Prostate gland (tissue), 2 donors: ENCODE measurements at regions not wholly inside any gene's neighbourhood (a gene's known extent, or its start where the extent isn't known, plus 50 kb on each side); places are given as distances from the start of the nearest gene placed in this dataset.

Experiments used
- DNase-seq: peaks from one replicate; pipeline ENCODE4 v3.0.0-alpha.2; 2019; ENCODE audit warnings: low spot score
- H3K27ac ChIP-seq, 2 donors: fragments of 200-600 bp; sonication (generic); 2 replicates each; pipeline ENCODE4 v1.5.1; 2017 to 2019
- H3K27me3 ChIP-seq: fragments of 200-600 bp; sonication (generic); replicated peaks from 2 replicates; pipeline ENCODE4 v1.5.1; 2019; ENCODE audit not compliant: insufficient read depth
- H3K36me3 ChIP-seq, 2 donors: fragments of 200-600 bp; sonication (generic); 1 replicate in 1 of 2; 2 replicates in 1 of 2; pipeline versions ENCODE4 v1.5.1 to v1.8.1; 2017 to 2019
- H3K4me1 ChIP-seq: fragments of 200-600 bp; sonication (generic); replicated peaks from 2 replicates; pipeline ENCODE4 v1.5.1; 2019
- H3K4me3 ChIP-seq, 2 donors: fragments of 200-600 bp; sonication (generic); 2 replicates each; pipeline ENCODE4 v1.5.1; 2017 to 2019
- H3K9me3 ChIP-seq: fragments of 200-600 bp; sonication (generic); 2 replicates; pipeline ENCODE4 v1.5.1; 2017
- CTCF ChIP-seq, 4 experiments: fragments of 200-600 bp in 2 of 4; fragments of 450-650 bp in 2 of 4; sonication (generic) in 2 of 4; IDR thresholded peaks; 1 replicate in 3 of 4; 2 replicates in 1 of 4; pipeline ENCODE4 v1.5.1; 2016 to 2019; ENCODE audit warnings: antibody characterized with exemption in 4 of 4, mild to moderate bottlenecking in 2 of 4, moderate library complexity in 2 of 4
- POLR2A ChIP-seq: fragments of 450-650 bp; IDR thresholded peaks from one replicate; pipeline ENCODE4 v1.6.1; 2016; ENCODE audit warnings: antibody characterized with exemption, mild to moderate bottlenecking
- POLR2AphosphoS5 ChIP-seq: sonication (generic); formaldehyde crosslinking; IDR thresholded peaks from one replicate; pipeline ENCODE4 v1.6.1; 2017; ENCODE audit warnings: antibody characterized with exemption
- WGBS: methylation state at CpG from one replicate; pipeline ENCODE4 v1.1.5; 2018; 5-methylcytosine and 5-hydroxymethylcytosine counted together
- intact Hi-C: fragments of 100-400 bp; cut with DNase I; formaldehyde crosslinking; loops from one replicate; pipeline ENCODE4 v1.14.2; 2022

- no peak overlapping the region for H3K4me3 ChIP-seq
- no peaks in the 10 kb centered on the region for H3K9me3 ChIP-seq
- H3K27me3 ChIP-seq: no peaks in the 10 kb centered on the region
- H3K36me3 ChIP-seq: no peaks in the 10 kb centered on the region
- H3K4me1 ChIP-seq: no peaks in the 10 kb centered on the region
- H3K27ac ChIP-seq: no peak overlapping the region
- no peak for DNase-seq
- intact Hi-C loops: no loop called here
- no peak for TF ChIP-seq CTCF (IDR thresholded peaks at IDR 0.05)
- TF ChIP-seq POLR2A: no peak
- no peak for TF ChIP-seq POLR2AphosphoS5
These were observed 568.3 kb upstream of the MEF2C start for GRCh38 chr5:89451263-89451662.

DNA sequence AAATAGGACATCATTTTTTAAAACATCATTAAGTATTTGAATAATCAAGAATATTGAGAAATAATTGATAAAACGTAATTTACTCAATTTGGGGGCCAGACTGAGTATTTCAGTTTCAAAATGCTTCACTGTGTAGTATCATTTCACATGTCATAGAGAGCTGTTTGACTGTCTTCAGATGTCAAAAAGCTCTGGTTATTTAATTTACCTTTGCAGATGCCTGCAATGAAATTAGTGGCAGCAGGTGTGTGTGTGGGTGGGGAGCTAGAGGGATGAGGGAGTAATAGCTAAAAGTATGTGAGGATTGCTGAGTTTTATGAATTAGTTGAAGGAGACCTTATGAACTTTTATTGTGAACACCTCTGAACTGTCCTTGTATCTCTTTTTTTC lies 567.2 kb upstream of the MEF2C start:
- H3K27me3 ChIP-seq: no peaks in the 10 kb centered on the region
- no peak for DNase-seq
- H3K4me3 ChIP-seq: no peak overlapping the region
- TF ChIP-seq POLR2A: no peak
- no peak for TF ChIP-seq CTCF (IDR thresholded peaks at IDR 0.05)
- TF ChIP-seq POLR2AphosphoS5: no peak
- WGBS: 82% methylated on average over 1 of the region's 1 CpG
- H3K27ac ChIP-seq: no peak overlapping the region
- H3K9me3 ChIP-seq: no peaks in the 10 kb centered on the region
- no peaks in the 10 kb centered on the region for H3K4me1 ChIP-seq
- intact Hi-C loops: no loop called here
- H3K36me3 ChIP-seq: no peaks in the 10 kb centered on the region

DNA sequence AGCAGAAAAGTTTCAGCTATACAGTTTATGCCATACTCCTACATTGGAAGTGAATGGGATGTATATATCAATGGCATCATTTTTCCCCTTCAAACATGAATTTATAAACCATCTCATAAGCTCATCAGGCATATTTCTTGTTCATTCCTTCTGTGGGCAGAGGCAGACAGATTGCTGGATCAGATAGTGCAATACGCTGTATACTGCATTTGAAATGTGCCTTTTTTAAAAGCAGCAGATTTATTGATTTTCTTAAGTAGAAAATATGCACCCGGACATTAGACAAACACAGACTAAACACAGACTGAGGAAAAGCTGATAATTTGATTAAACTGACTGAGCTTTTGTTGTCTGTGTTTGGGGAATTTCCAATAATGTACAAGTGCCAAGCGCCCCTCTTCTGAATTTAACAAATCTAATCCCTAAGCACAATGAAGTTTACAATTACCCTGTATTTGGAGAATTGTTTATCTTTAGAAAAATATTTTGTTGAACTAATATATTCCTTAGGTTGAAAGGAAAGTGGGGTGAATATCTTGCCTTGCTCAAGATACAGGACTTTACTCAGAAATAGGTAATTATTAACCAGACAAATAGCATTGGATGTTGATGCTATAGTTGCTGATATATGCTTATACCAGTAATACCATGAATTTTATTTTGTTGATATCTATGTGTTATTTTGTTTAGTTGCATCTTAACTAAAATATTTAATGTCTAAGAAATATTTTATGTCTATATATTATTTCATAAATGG lies 566.6 kb upstream of the MEF2C start:
- TF ChIP-seq POLR2A (no peak), CTCF (IDR thresholded peaks at IDR 0.05) (no peak), POLR2AphosphoS5 (no peak)
- no peaks in the 10 kb centered on the region for H3K9me3 ChIP-seq
- H3K27ac ChIP-seq: no peak overlapping the region
- H3K36me3 ChIP-seq: no peaks in the 10 kb centered on the region
- no peaks in the 10 kb centered on the region for H3K27me3 ChIP-seq
- H3K4me3 ChIP-seq: no peak overlapping the region
- no peaks in the 10 kb centered on the region for H3K4me1 ChIP-seq
- intact Hi-C loops: no loop called here
- DNase-seq: no peak
- 48% methylated on average over 3 of the region's 3 CpGs for WGBS

DNA sequence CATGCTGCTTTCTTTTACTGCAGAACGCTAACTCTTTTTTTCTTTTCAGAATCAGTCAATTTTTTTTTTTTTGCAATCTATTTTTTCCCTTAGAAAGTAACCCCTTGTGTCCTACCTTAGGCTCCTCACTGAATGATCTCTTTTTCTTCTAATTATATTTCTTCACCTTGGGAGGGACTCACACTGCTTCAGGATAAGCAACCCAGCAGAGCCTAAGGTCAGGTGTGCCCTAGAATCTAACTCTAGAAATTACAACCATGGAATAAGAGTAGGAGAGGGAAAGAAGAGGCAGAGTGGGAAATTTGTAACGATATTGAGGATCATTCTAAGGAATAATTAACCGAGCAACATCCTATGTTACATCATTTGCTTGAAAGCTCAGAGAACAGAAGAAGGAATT lies 564.0 kb upstream of the MEF2C start:
- no peak for TF ChIP-seq POLR2A
- TF ChIP-seq CTCF (IDR thresholded peaks at IDR 0.05): no peak
- no peak for TF ChIP-seq POLR2AphosphoS5
- 81% methylated on average over 3 of the region's 3 CpGs for WGBS
- no peaks in the 10 kb centered on the region for H3K9me3 ChIP-seq

GRCh38 chr5:89445106-89445745 lies 562.2 kb upstream of the MEF2C start:
- Histone ChIP-seq H3K9me3 (no peaks in the 10 kb centered on the region), H3K27ac (no peak overlapping the region), H3K27me3 (no peaks in the 10 kb centered on the region), H3K36me3 (no peaks in the 10 kb centered on the region), H3K4me3 (no peak overlapping the region), H3K4me1 (no peaks in the 10 kb centered on the region)
- DNase-seq: no peak
- TF ChIP-seq CTCF (IDR thresholded peaks at IDR 0.05): no peak
- no peak for TF ChIP-seq POLR2A
- TF ChIP-seq POLR2AphosphoS5: no peak
- intact Hi-C loops: no loop called here
- WGBS: 89% methylated on average over 5 of the region's 5 CpGs

More for the DNA sequence above, 564.0 kb upstream of the MEF2C start:
- Histone ChIP-seq H3K27ac (no peak overlapping the region), H3K4me3 (no peak overlapping the region), H3K4me1 (no peaks in the 10 kb centered on the region), H3K27me3 (no peaks in the 10 kb centered on the region), H3K36me3 (no peaks in the 10 kb centered on the region)
- DNase-seq: no peak
- intact Hi-C loops: no loop called here
